Caco-2 (cell line): ENCODE measurements at regions not wholly inside any gene's neighbourhood (a gene's known extent, or its start where the extent isn't known, plus 50 kb on each side); places are given as distances from the start of the nearest gene placed in this dataset.

Source experiments
- BruUV-seq: library from RNA; stranded (reverse); fragments of 400-500 nt; replicated peaks from 2 replicates; lab custom pipeline; 2021; lab: Mats Ljungman, UMichigan
- CTCF ChIA-PET: fragments of 300-600 bp; sonication (Branson Sonifier 250); formaldehyde crosslinking; loops from one replicate; lab custom pipeline; 2022; ENCODE audit warnings: antibody characterized with exemption; lab: Charles Lee
- POLR2A ChIA-PET: fragments of 300-600 bp; sonication (Branson Sonifier 250); formaldehyde crosslinking; loops from one replicate; lab custom pipeline; 2022; ENCODE audit warnings: antibody characterized with exemption; lab: Charles Lee
- DNase-seq, 2 experiments: peaks; one replicate each; pipeline versions ENCODE4 v3.0.0 to v3.0.0-alpha.2; 2020 to 2022
- H3K27me3 ChIP-seq: replicated peaks from 2 replicates; pipeline ENCODE4 v1.6.0; 2011; ENCODE audit warnings: low read length; ENCODE audit not compliant: control insufficient read depth, insufficient read depth
- H3K36me3 ChIP-seq: 2 replicates; pipeline ENCODE4 v1.5.1; 2011; ENCODE audit warnings: low read length; ENCODE audit not compliant: control insufficient read depth, insufficient read depth
- H3K4me1 ChIP-seq: fragments of 250-450 bp; sonication (Bioruptor Pico); 2 replicates; pipeline ENCODE4 v1.5.1; 2020; ENCODE audit warnings: mild to moderate bottlenecking
- H3K4me3 ChIP-seq: 2 replicates; pipeline ENCODE4 v1.5.1; 2011; ENCODE audit warnings: low read depth, mild to moderate bottlenecking, control low read depth, low read length
- H3K9me3 ChIP-seq: fragments of 250-450 bp; sonication (Bioruptor Pico); 2 replicates; pipeline ENCODE4 v1.5.1; 2020; ENCODE audit warnings: mild to moderate bottlenecking, moderate library complexity
- H3K27ac Mint-ChIP-seq: one replicate; pipeline ENCODE4 v1.8.0; 2022; ENCODE audit warnings: mixed read lengths; ENCODE audit not compliant: unreplicated experiment
- H3K27me3 Mint-ChIP-seq: one replicate; pipeline ENCODE4 v1.8.0; 2022; ENCODE audit warnings: mixed read lengths; ENCODE audit not compliant: insufficient read depth, unreplicated experiment
- H3K36me3 Mint-ChIP-seq: one replicate; pipeline ENCODE4 v1.8.0; 2022; ENCODE audit warnings: mild to moderate bottlenecking, mixed read lengths; ENCODE audit not compliant: insufficient read depth, unreplicated experiment
- H3K4me1 Mint-ChIP-seq: one replicate; pipeline ENCODE4 v1.8.0; 2022; ENCODE audit warnings: low read depth, mixed read lengths; ENCODE audit not compliant: unreplicated experiment
- H3K4me3 Mint-ChIP-seq: one replicate; pipeline ENCODE4 v1.8.0; 2022; ENCODE audit warnings: mild to moderate bottlenecking, moderate library complexity, mixed read lengths; ENCODE audit not compliant: unreplicated experiment
- H3K9me3 Mint-ChIP-seq: one replicate; pipeline ENCODE4 v1.8.0; 2022; ENCODE audit warnings: mixed read lengths; ENCODE audit not compliant: unreplicated experiment
- CTCF ChIP-seq, 2 experiments: fragments of 200-600 bp in 1 of 2; IDR thresholded peaks; 1 replicate in 1 of 2; 2 replicates in 1 of 2; pipeline versions ENCODE4 v1.5.1 to v1.8.0; 2011 to 2022; ENCODE audit warnings: antibody characterized with exemption in 1 of 2, control low read depth in 1 of 2, inconsistent platforms in 1 of 2, low read depth in 1 of 2, low read length in 1 of 2, mild to moderate bottlenecking in 1 of 2, moderate library complexity in 1 of 2; ENCODE audit not compliant: insufficient read depth in 1 of 2, severe bottlenecking in 1 of 2, unreplicated experiment in 1 of 2
- intact Hi-C: fragments of 100-400 bp; cut with micrococcal nuclease; formaldehyde crosslinking; loops from one replicate; pipeline ENCODE4 v1.10.0; 2022; ENCODE audit not compliant: unreplicated experiment

GRCh38 chr1:191662746-191663145 is 495.5 kb upstream of the RGS18 start:
- intact Hi-C loops = no loop called here
- H3K27ac Mint-ChIP-seq = no peak overlapping the region

GRCh38 chr1:191668525-191668924 is 489.7 kb upstream of the RGS18 start:
- intact Hi-C loops = no loop called here
- Histone ChIP-seq H3K4me3 (no peak overlapping the region), H3K27me3 (no peaks in the 10 kb centered on the region), H3K4me1 (no peaks in the 10 kb centered on the region), H3K9me3 (no peaks in the 10 kb centered on the region), H3K36me3 (no peaks in the 10 kb centered on the region)
- no peak overlapping the region for H3K4me3 Mint-ChIP-seq
- ChIA-PET CTCF (no interaction called here), POLR2A (no interaction called here)
- H3K27me3 Mint-ChIP-seq = peaks cover 3% of the 10 kb centered on the region
- H3K9me3 Mint-ChIP-seq = no peaks in the 10 kb centered on the region
- no peak overlapping the region for H3K27ac Mint-ChIP-seq
- H3K36me3 Mint-ChIP-seq = no peaks in the 10 kb centered on the region
- TF ChIP-seq CTCF (IDR thresholded peaks at IDR 0.05; ENCODE audit: insufficient read depth in 1 of 2, low read depth in 1 of 2, low read length in 1 of 2, severe bottlenecking in 1 of 2, unreplicated experiment in 1 of 2) = no peak
- no peaks in the 10 kb centered on the region for H3K4me1 Mint-ChIP-seq
- no peak for DNase-seq
- no TSS peak for BruUV-seq

More at GRCh38 chr1:191662746-191663145, 495.5 kb upstream of the RGS18 start:
- POLR2A ChIA-PET = no interaction called here
- no peak overlapping the region for H3K4me3 ChIP-seq
- Mint-ChIP-seq H3K36me3 (no peaks in the 10 kb centered on the region), H3K27me3 (peaks cover 3% of the 10 kb centered on the region), H3K4me1 (no peaks in the 10 kb centered on the region), H3K9me3 (no peaks in the 10 kb centered on the region), H3K4me3 (no peak overlapping the region)
- BruUV-seq = no TSS peak
- CTCF ChIA-PET = no interaction called here
- no peaks in the 10 kb centered on the region for H3K36me3 ChIP-seq
- no peaks in the 10 kb centered on the region for H3K27me3 ChIP-seq
- no peaks in the 10 kb centered on the region for H3K4me1 ChIP-seq
- H3K9me3 ChIP-seq = no peaks in the 10 kb centered on the region
- TF ChIP-seq CTCF (IDR thresholded peaks at IDR 0.05; ENCODE audit: insufficient read depth in 1 of 2, low read depth in 1 of 2, low read length in 1 of 2, severe bottlenecking in 1 of 2, unreplicated experiment in 1 of 2) = no peak
- no peak for DNase-seq

GRCh38 chr1:191669629-191670028 is 488.6 kb upstream of the RGS18 start:
- Histone ChIP-seq H3K9me3 (no peaks in the 10 kb centered on the region), H3K36me3 (no peaks in the 10 kb centered on the region), H3K27me3 (no peaks in the 10 kb centered on the region), H3K4me3 (no peak overlapping the region), H3K4me1 (no peaks in the 10 kb centered on the region)
- TF ChIP-seq CTCF (IDR thresholded peaks at IDR 0.05; ENCODE audit: insufficient read depth in 1 of 2, low read depth in 1 of 2, low read length in 1 of 2, severe bottlenecking in 1 of 2, unreplicated experiment in 1 of 2) = no peak
- H3K4me1 Mint-ChIP-seq = no peaks in the 10 kb centered on the region
- ChIA-PET CTCF (no interaction called here), POLR2A (no interaction called here)
- no TSS peak for BruUV-seq
- H3K4me3 Mint-ChIP-seq = no peak overlapping the region
- intact Hi-C loops = no loop called here
- DNase-seq = no peak
- H3K27ac Mint-ChIP-seq = no peak overlapping the region
- H3K27me3 Mint-ChIP-seq = peaks cover 3% of the 10 kb centered on the region
- H3K9me3 Mint-ChIP-seq = no peaks in the 10 kb centered on the region
- no peaks in the 10 kb centered on the region for H3K36me3 Mint-ChIP-seq
